Pancreas (tissue), 10 donors: ENCODE measurements at regions not wholly inside any gene's neighbourhood (a gene's known extent, or its start where the extent isn't known, plus 50 kb on each side); places are given as distances from the start of the nearest gene placed in this dataset.

Source experiments
- ATAC-seq, 4 donors: fragments of 200-7000 bp; cut with Tn5 transposase; one replicate each; pipeline versions ENCODE4 v1.8.0 to v1.9.1; 2020; ENCODE audit warnings: mild to moderate bottlenecking in 4 of 4, moderate library complexity in 4 of 4
- DNase-seq, 6 donors: peaks; one replicate each; pipeline ENCODE4 v3.0.0-alpha.2; 2020
- FAIRE-seq: peaks from 2 replicates; lab custom pipeline; 2012; peaks lifted over from hg19 to GRCh38; lab: Jason Lieb, UNC
- H3K27ac ChIP-seq, 4 donors: fragments of 200-600 bp; sonication (generic); 1 replicate in 3 of 4; 2 replicates in 1 of 4; pipeline versions ENCODE4 v1.5.0 to v1.8.0; 2020
- H3K27me3 ChIP-seq, 4 donors: fragments of 200-600 bp; one replicate each; pipeline ENCODE4 v1.8.0; 2021
- H3K36me3 ChIP-seq, 3 donors: fragments of 200-600 bp; sonication (generic) in 1 of 3; one replicate each; pipeline versions ENCODE4 v1.5.0 to v1.8.0; 2020 to 2021
- H3K4me1 ChIP-seq, 3 donors: fragments of 200-600 bp; one replicate each; pipeline ENCODE4 v1.8.0; 2021
- H3K4me3 ChIP-seq, 4 donors: fragments of 200-600 bp; sonication (generic) in 2 of 4; one replicate each; pipeline versions ENCODE4 v1.5.0 to v1.8.0; 2020 to 2021
- H3K9me3 ChIP-seq, 4 donors: fragments of 200-600 bp; one replicate each; pipeline ENCODE4 v1.8.0; 2021
- WGBS, 2 donors: extraction: QIAGEN DNeasy Blood & Tissue Kit; methylation state at CpG; one replicate each; pipeline ENCODE4 v1.1.7; 2013; 5-methylcytosine and 5-hydroxymethylcytosine counted together
- intact Hi-C, 3 donors: fragments of 100-400 bp; cut with DNase I; formaldehyde crosslinking; loops; one replicate each; pipeline versions ENCODE4 v1.11.1 to v1.14.2; 2022
- TF ChIP-seq, protein P1 (sequence below), 4 donors: fragments of 200-600 bp; sonication (generic) in 3 of 4; IDR thresholded peaks; one replicate each; pipeline versions ENCODE4 v1.5.0 to v1.8.0; 2021; ENCODE audit warnings: antibody characterized with exemption in 4 of 4
- donor health status: healthy with polysubstance abuse.
- donor health status: DM: no; HTN: no; CAD: no; lungs with moderate emphysema.
- donor health status: DM: no; HTN: no; CAD: no.
- donor health status: control.
- donor health status: control.
- donor health status: Bipolar disorder and iron deficiency.
- donor health status: DM: yes; HTN: yes; CAD: no.
- donor health status: DM: no; HTN: no; CAD: no.
- donor health status: DM: no; HTN: no; CAD: no.
- donor health status: DM: yes; HTN: yes; CAD: no.

DNA sequence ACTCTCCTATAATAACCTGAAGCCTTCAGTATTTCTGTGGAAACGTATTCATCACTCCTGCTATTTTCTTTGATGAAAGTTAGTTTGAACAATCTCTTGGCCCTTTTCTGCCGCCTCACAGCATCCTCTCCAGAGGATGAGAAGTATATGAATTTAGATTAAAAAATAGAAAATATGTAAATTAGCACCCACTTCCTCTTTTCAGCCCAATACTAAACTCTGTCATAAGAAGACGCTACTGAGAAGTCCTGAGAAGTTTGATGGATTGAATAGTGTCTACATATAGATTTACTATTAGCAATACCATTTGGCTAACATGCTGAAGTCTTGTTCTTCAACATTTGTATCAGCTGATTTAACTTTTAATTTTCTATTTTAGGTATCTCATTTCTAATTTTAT lies 526.4 kb upstream of the SPHKAP start:
- no peak overlapping the region for H3K4me3 ChIP-seq
- FAIRE-seq = no peak
- no peak overlapping the region for H3K27ac ChIP-seq
- 72 to 83% methylated on average over 3 of the region's 3 CpGs for WGBS, 2 donors
- ATAC-seq = no peak
- intact Hi-C loops = no loop called here
- no peaks in the 10 kb centered on the region for H3K4me1 ChIP-seq
- H3K27me3 ChIP-seq = no peaks in the 10 kb centered on the region
- TF ChIP-seq, protein P1, sequence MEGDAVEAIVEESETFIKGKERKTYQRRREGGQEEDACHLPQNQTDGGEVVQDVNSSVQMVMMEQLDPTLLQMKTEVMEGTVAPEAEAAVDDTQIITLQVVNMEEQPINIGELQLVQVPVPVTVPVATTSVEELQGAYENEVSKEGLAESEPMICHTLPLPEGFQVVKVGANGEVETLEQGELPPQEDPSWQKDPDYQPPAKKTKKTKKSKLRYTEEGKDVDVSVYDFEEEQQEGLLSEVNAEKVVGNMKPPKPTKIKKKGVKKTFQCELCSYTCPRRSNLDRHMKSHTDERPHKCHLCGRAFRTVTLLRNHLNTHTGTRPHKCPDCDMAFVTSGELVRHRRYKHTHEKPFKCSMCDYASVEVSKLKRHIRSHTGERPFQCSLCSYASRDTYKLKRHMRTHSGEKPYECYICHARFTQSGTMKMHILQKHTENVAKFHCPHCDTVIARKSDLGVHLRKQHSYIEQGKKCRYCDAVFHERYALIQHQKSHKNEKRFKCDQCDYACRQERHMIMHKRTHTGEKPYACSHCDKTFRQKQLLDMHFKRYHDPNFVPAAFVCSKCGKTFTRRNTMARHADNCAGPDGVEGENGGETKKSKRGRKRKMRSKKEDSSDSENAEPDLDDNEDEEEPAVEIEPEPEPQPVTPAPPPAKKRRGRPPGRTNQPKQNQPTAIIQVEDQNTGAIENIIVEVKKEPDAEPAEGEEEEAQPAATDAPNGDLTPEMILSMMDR (IDR thresholded peaks at IDR 0.05) = no peak
- no peaks in the 10 kb centered on the region for H3K36me3 ChIP-seq
- no peak for DNase-seq
- no peaks in the 10 kb centered on the region for H3K9me3 ChIP-seq

DNA sequence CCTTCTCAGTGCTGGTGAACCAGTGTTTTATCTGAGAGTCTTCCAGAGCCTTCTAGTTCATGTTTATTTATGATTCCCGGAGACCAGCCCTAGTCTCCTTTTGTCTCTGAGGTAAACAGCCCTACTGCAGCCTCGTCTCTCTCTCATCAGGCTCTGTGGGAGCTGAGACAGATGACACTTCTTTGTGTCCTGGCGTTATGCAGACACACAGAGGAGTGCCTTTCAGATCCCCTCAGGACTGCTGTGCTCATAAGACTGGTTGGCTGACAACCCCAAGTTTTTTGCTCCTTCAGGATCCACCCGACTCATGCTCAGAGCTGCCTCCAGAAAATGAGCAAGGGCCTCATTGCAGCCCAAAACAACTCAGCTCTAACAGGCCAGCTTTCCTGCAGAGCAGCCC lies 523.8 kb upstream of the SPHKAP start:
- Histone ChIP-seq H3K27ac (no peak overlapping the region), H3K27me3 (no peaks in the 10 kb centered on the region), H3K36me3 (no peaks in the 10 kb centered on the region), H3K9me3 (no peaks in the 10 kb centered on the region), H3K4me1 (no peaks in the 10 kb centered on the region), H3K4me3 (no peak overlapping the region)
- DNase-seq (no peak), ATAC-seq (no peak), FAIRE-seq (no peak)
- TF ChIP-seq, protein P1 (IDR thresholded peaks at IDR 0.05) = no peak
- 25 to 27% methylated on average over 4 of the region's 4 CpGs for WGBS, 2 donors
- intact Hi-C loops = no loop called here

DNA sequence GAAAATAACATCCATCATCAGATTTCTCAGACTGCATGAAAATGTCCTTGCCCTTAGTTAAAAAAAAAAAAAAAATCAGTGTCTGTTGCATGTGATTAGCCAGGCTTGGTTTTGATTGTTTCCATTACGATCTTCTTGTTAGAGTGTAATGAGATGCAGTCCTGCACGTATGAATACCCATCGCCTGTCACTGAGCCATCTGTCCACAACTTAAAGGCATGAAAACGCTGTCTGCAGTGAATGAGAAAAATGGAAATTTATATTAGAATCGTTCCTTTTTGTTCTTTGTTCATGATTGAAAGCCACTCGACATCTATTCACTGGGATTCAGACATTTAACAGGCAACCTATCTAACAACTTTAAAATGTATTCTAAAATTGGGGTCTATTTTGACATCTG lies 521.7 kb upstream of the SPHKAP start:
- Histone ChIP-seq H3K9me3 (no peaks in the 10 kb centered on the region), H3K27ac (no peak overlapping the region), H3K4me1 (no peaks in the 10 kb centered on the region), H3K36me3 (no peaks in the 10 kb centered on the region), H3K4me3 (no peak overlapping the region), H3K27me3 (no peaks in the 10 kb centered on the region)
- DNase-seq = no peak
- TF ChIP-seq, protein P1 (IDR thresholded peaks at IDR 0.05) = no peak
- 61 to 69% methylated on average over 6 of the region's 6 CpGs for WGBS, 2 donors
- ATAC-seq = no peak
- no peak for FAIRE-seq
- intact Hi-C loops = no loop called here

DNA sequence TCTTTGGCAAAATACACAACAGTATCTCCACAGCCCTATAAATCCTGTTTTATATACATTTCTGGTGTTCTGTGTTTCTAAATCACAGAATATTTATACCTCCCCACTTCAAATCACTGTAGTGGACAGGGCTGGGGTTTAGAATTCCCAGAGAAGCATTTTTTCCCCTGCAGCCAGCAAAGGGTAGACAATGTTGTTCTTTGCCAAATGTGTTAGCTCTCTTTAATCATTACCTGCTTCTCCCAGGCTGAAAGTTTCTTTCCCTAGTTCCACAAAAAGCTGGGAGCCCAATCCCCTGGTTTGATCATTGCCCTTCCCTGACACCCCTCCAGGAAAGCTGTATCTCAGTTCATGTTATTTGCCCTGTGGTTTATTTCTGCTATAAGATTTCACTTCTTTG lies 520.0 kb upstream of the SPHKAP start:
- H3K4me3 ChIP-seq = no peak overlapping the region
- H3K27me3 ChIP-seq = no peaks in the 10 kb centered on the region
- no peak for ATAC-seq
- intact Hi-C loops = no loop called here
- no peaks in the 10 kb centered on the region for H3K9me3 ChIP-seq
- no peaks in the 10 kb centered on the region for H3K36me3 ChIP-seq
- DNase-seq = no peak
- H3K27ac ChIP-seq = no peak overlapping the region
- TF ChIP-seq, protein P1 (IDR thresholded peaks at IDR 0.05) = no peak
- H3K4me1 ChIP-seq = no peaks in the 10 kb centered on the region
- FAIRE-seq = no peak

DNA sequence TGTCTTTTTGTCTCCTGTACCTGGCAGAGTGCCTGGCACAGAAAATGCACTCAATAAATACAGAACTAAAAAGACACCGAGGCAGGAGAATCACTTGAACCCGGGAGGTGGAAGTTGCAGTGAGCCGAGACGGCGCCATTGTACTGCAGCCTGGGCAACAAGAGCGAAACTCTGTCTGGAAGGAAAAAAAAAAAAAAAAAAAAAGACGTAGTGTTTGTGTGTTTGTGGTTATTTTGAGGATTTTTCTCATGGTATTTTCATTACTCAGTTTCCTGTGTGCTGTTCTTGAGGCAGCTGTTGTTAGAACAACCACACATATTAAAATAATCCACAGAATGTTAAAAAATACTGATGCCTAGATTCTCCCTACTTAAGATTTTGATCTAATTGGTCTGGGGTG lies 519.2 kb upstream of the SPHKAP start:
- intact Hi-C loops = no loop called here
- FAIRE-seq (no peak), ATAC-seq (no peak), DNase-seq (no peak)
- H3K4me1 ChIP-seq = no peaks in the 10 kb centered on the region
- no peaks in the 10 kb centered on the region for H3K36me3 ChIP-seq
- no peak overlapping the region for H3K27ac ChIP-seq
- H3K4me3 ChIP-seq = no peak overlapping the region
- TF ChIP-seq, protein P1 (IDR thresholded peaks at IDR 0.05) = no peak
- no peaks in the 10 kb centered on the region for H3K27me3 ChIP-seq
- 83 to 89% methylated on average over 7 of the region's 7 CpGs for WGBS, 2 donors
- H3K9me3 ChIP-seq = no peaks in the 10 kb centered on the region
